Neuronal stem cell (in vitro differentiated cells): ENCODE measurements at regions not wholly inside any gene's neighbourhood (a gene's known extent, or its start where the extent isn't known, plus 50 kb on each side); places are given as distances from the start of the nearest gene placed in this dataset.
A peak's percentile ranks its signal among the peaks of the same experiment; 100 is the strongest.

Experiments used
- DNase-seq: peaks from one replicate; pipeline ENCODE4 v3.0.0-alpha.2; 2013; ENCODE audit warnings: low spot score
- H2AFZ ChIP-seq: one replicate; pipeline ENCODE4 v1.6.1; 2013; ENCODE audit warnings: mild to moderate bottlenecking, low read length, inconsistent platforms
- H2AK5ac ChIP-seq: 2 replicates; pipeline ENCODE4 v1.6.1; 2013; ENCODE audit warnings: low read depth, mild to moderate bottlenecking, inconsistent platforms, low read length, moderate library complexity, mixed read lengths
- H2BK120ac ChIP-seq: 2 replicates; pipeline ENCODE4 v1.6.1; 2013; ENCODE audit warnings: low read depth, mild to moderate bottlenecking, inconsistent platforms, low read length, moderate library complexity, mixed read lengths
- H2BK12ac ChIP-seq: one replicate; pipeline ENCODE4 v1.6.1; 2013; ENCODE audit warnings: low read length, inconsistent platforms
- H2BK15ac ChIP-seq: 2 replicates; pipeline ENCODE4 v1.6.1; 2013; ENCODE audit warnings: mild to moderate bottlenecking, low read length, inconsistent platforms, mixed read lengths
- H2BK5ac ChIP-seq: one replicate; pipeline ENCODE4 v1.6.1; 2013; ENCODE audit warnings: inconsistent platforms, mild to moderate bottlenecking, low read length, moderate library complexity
- H3K14ac ChIP-seq: one replicate; pipeline ENCODE4 v1.6.1; 2013; ENCODE audit warnings: low read length, inconsistent platforms
- H3K18ac ChIP-seq: 2 replicates; pipeline ENCODE4 v1.6.1; 2013; ENCODE audit warnings: low read length, inconsistent platforms
- H3K23ac ChIP-seq: 2 replicates; pipeline ENCODE4 v1.6.1; 2013; ENCODE audit warnings: low read depth, mild to moderate bottlenecking, mixed read lengths, low read length, inconsistent platforms; ENCODE audit not compliant: poor library complexity
- H3K27ac ChIP-seq: replicated peaks from 3 replicates; pipeline ENCODE4 v1.5.1; 2013; ENCODE audit warnings: low read length, inconsistent platforms
- H3K27me3 ChIP-seq, 3 experiments: 2 replicates each; pipeline ENCODE4 v1.6.1; 2013; ENCODE audit warnings: low read length in 3 of 3, mild to moderate bottlenecking in 2 of 3, inconsistent platforms in 1 of 3, low read depth in 1 of 3, mixed read lengths in 1 of 3, moderate library complexity in 1 of 3; ENCODE audit not compliant: control insufficient read depth in 3 of 3, insufficient read depth in 3 of 3
- H3K36me3 ChIP-seq, 2 donors: replicated peaks in 1 of 2; 2 replicates each; pipeline ENCODE4 v1.6.1; 2013; ENCODE audit warnings: low read length in 2 of 2; ENCODE audit not compliant: control insufficient read depth in 2 of 2, insufficient read depth in 2 of 2
- H3K4ac ChIP-seq: 2 replicates; pipeline ENCODE4 v1.6.1; 2013; ENCODE audit warnings: inconsistent platforms, mild to moderate bottlenecking, low read length, moderate library complexity
- H3K4me1 ChIP-seq, 2 donors: 1 replicate in 1 of 2; 2 replicates in 1 of 2; pipeline ENCODE4 v1.6.1; 2013; ENCODE audit warnings: low read length in 2 of 2, low read depth in 1 of 2; ENCODE audit not compliant: control insufficient read depth in 2 of 2, insufficient read depth in 1 of 2
- H3K4me2 ChIP-seq: one replicate; pipeline ENCODE4 v1.6.1; 2013; ENCODE audit warnings: mild to moderate bottlenecking, low read length, inconsistent platforms; ENCODE audit not compliant: insufficient read depth, poor library complexity, severe bottlenecking
- H3K4me3 ChIP-seq, 2 donors: 2 replicates each; pipeline ENCODE4 v1.5.1; 2013; ENCODE audit warnings: low read length in 2 of 2, mild to moderate bottlenecking in 2 of 2, inconsistent platforms in 1 of 2, moderate library complexity in 1 of 2
- H3K79me1 ChIP-seq: one replicate; pipeline ENCODE4 v1.6.1; 2013; ENCODE audit warnings: low read depth, mild to moderate bottlenecking, inconsistent platforms, low read length, moderate library complexity
- H3K9ac ChIP-seq: one replicate; pipeline ENCODE4 v1.6.1; 2013; ENCODE audit warnings: mild to moderate bottlenecking, low read depth, low read length, inconsistent platforms; ENCODE audit not compliant: poor library complexity
- H3K9me3 ChIP-seq, 2 donors: replicated peaks in 1 of 2; 2 replicates each; pipeline versions ENCODE3 to v1.6.1; 2013; ENCODE audit warnings: low read length in 2 of 2, mild to moderate bottlenecking in 2 of 2, inconsistent platforms in 1 of 2, low read depth in 1 of 2, mixed read lengths in 1 of 2, moderate library complexity in 1 of 2; ENCODE audit not compliant: control insufficient read depth in 2 of 2, insufficient read depth in 1 of 2
- H4K8ac ChIP-seq: one replicate; pipeline ENCODE4 v1.6.1; 2013; ENCODE audit warnings: low read depth, mild to moderate bottlenecking, inconsistent platforms, low read length, moderate library complexity
- H4K91ac ChIP-seq: one replicate; pipeline ENCODE4 v1.6.1; 2013; ENCODE audit warnings: low read length, low read depth, mild to moderate bottlenecking, inconsistent platforms; ENCODE audit not compliant: poor library complexity
- WGBS, 2 donors: extraction: QIAGEN DNeasy Blood & Tissue Kit; methylation state at CpG; one replicate each; pipeline ENCODE4 v1.1.7; 2013; ENCODE audit warnings: missing lambda C conversion rate in 2 of 2, mixed read lengths in 1 of 2; ENCODE audit not compliant: insufficient read length in 2 of 2, insufficient replicate concordance in 1 of 2; ENCODE audit errors: extremely low coverage in 2 of 2; 5-methylcytosine and 5-hydroxymethylcytosine counted together

DNA sequence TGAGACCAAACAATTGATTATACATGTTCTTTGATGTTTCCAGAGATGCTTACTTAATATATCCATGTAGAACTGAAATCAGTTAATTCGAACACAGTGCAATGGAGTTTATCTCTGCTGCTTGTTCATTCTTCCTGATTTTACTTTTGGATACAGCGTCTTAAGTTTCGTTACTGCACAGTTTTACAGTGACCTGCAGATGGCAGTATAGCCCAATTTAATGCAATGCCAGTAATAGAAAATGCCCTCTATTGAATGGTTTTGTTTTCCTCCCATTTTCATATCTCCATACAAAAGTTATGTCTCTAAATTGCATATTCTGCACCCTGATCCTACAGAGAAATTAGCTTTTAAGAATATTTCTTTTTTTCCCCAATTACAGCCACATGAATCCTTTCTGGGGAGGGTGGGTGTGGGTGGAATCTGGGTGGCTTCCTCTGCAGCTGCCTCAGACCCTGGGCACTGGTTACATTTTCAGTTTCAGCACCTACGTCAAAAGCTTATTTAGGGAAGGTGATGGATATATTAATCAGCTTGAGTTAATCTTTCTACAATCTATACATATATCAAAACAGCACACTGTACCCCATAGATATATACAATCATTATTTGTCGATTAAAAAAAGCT is 101.1 kb upstream of the DCD start:
- H3K79me1 ChIP-seq, result no peaks in the 10 kb centered on the region
- H4K91ac ChIP-seq, result no peak overlapping the region
- H3K9ac ChIP-seq, result no peak overlapping the region
- H2AFZ ChIP-seq, result no peak overlapping the region
- DNase-seq, result peak; percentile 51
- H3K4me2 ChIP-seq, result no peak overlapping the region
- no peak overlapping the region for H4K8ac ChIP-seq
- H3K14ac ChIP-seq, result no peak overlapping the region
- no peak overlapping the region for H3K23ac ChIP-seq
- H3K4me1 ChIP-seq, result no peaks in the 10 kb centered on the region
- H3K27ac ChIP-seq, result no peak overlapping the region
- no peak overlapping the region for H3K4me3 ChIP-seq
- no CpG with 5 or more reads among the region's 5 CpGs for WGBS, 2 donors
- H2BK15ac ChIP-seq, result no peak overlapping the region
- no peak overlapping the region for H2AK5ac ChIP-seq
- no peaks in the 10 kb centered on the region for H3K36me3 ChIP-seq
- H2BK12ac ChIP-seq, result no peak overlapping the region
- H3K4ac ChIP-seq, result no peak overlapping the region
- H2BK5ac ChIP-seq, result no peak overlapping the region
- H3K18ac ChIP-seq, result no peak overlapping the region
- H3K9me3 ChIP-seq, result peaks cover 0 to 2% of the 10 kb centered on the region in 2 donors
- no peak overlapping the region for H2BK120ac ChIP-seq
- no peaks in the 10 kb centered on the region for H3K27me3 ChIP-seq

DNA sequence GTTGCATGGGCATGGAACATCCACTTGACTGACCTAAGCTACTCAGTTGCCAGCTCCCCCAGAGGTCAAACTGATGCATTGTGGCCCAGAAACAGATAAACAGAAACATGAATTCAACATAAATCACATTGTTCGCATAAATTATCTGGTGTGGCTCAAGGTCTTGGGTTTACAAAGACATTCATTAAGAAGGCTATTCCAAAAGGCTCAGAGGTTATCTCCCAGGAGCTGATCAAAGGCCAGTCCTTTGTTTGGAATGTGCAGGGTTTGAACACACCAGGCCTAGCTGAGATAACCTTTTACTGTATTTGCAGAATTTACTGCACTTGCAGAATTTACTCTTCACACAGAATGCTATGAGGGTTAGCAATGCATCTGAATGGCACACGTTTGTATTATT is 96.4 kb upstream of the DCD start:
- H2BK15ac ChIP-seq, result no peak overlapping the region
- H3K27me3 ChIP-seq, result no peaks in the 10 kb centered on the region
- H3K79me1 ChIP-seq, result no peaks in the 10 kb centered on the region
- no peak overlapping the region for H3K4me3 ChIP-seq
- H3K18ac ChIP-seq, result no peak overlapping the region
- H3K9me3 ChIP-seq, result peaks cover 0 to 6% of the 10 kb centered on the region in 2 donors
- H2AFZ ChIP-seq, result no peak overlapping the region
- no peaks in the 10 kb centered on the region for H3K36me3 ChIP-seq
- H3K14ac ChIP-seq, result no peak overlapping the region
- no peak overlapping the region for H3K9ac ChIP-seq
- H3K4me1 ChIP-seq, result no peaks in the 10 kb centered on the region
- no peak overlapping the region for H4K8ac ChIP-seq
- no peak for DNase-seq
- H3K4me2 ChIP-seq, result no peak overlapping the region
- H2AK5ac ChIP-seq, result no peak overlapping the region
- H2BK12ac ChIP-seq, result no peak overlapping the region
- H3K27ac ChIP-seq, result no peak overlapping the region
- no CpG with 5 or more reads among the region's 2 CpGs for WGBS, 2 donors
- H3K4ac ChIP-seq, result no peak overlapping the region
- H2BK5ac ChIP-seq, result no peak overlapping the region
- no peak overlapping the region for H2BK120ac ChIP-seq
- H3K23ac ChIP-seq, result no peak overlapping the region
- no peak overlapping the region for H4K91ac ChIP-seq

GRCh38 chr12:54740882-54741281 is 92.7 kb upstream of the DCD start:
- Histone ChIP-seq H2AFZ (no peak overlapping the region), H3K27me3 (no peaks in the 10 kb centered on the region), H2AK5ac (no peak overlapping the region), H2BK120ac (no peak overlapping the region), H3K9me3 (peaks cover 0 to 6% of the 10 kb centered on the region in 2 donors), H3K18ac (no peak overlapping the region), H2BK15ac (no peak overlapping the region), H4K8ac (no peak overlapping the region), H2BK12ac (no peak overlapping the region), H3K4me1 (no peaks in the 10 kb centered on the region), H3K4ac (no peak overlapping the region), H3K4me2 (no peak overlapping the region), H3K27ac (no peak overlapping the region), H3K79me1 (no peaks in the 10 kb centered on the region), H3K36me3 (no peaks in the 10 kb centered on the region), H3K9ac (no peak overlapping the region), H3K23ac (no peak overlapping the region), H3K14ac (no peak overlapping the region), H2BK5ac (no peak overlapping the region), H4K91ac (no peak overlapping the region), H3K4me3 (no peak overlapping the region)
- WGBS, 2 donors, result no CpG with 5 or more reads among the region's 1 CpG
- no peak for DNase-seq

GRCh38 chr12:54736549-54736948 is 88.4 kb upstream of the DCD start:
- Histone ChIP-seq H4K8ac (no peak overlapping the region), H3K4me3 (no peak overlapping the region), H3K23ac (no peak overlapping the region), H2BK120ac (no peak overlapping the region), H4K91ac (no peak overlapping the region), H2BK15ac (no peak overlapping the region), H3K4me2 (no peak overlapping the region), H3K9ac (no peak overlapping the region), H3K4me1 (no peaks in the 10 kb centered on the region), H2AFZ (no peak overlapping the region), H3K14ac (no peak overlapping the region), H2BK12ac (no peak overlapping the region), H3K79me1 (no peaks in the 10 kb centered on the region), H3K36me3 (no peaks in the 10 kb centered on the region), H3K18ac (no peak overlapping the region), H3K27me3 (no peaks in the 10 kb centered on the region), H3K27ac (no peak overlapping the region), H2AK5ac (no peak overlapping the region), H2BK5ac (no peak overlapping the region), H3K9me3 (no peaks in the 10 kb centered on the region), H3K4ac (no peak overlapping the region)
- no CpG with 5 or more reads among the region's 2 CpGs for WGBS, 2 donors
- no peak for DNase-seq
